ENCODE measurements at regions not wholly inside any gene's neighbourhood (a gene's known extent, or its start where the extent isn't known, plus 50 kb on each side); places are given as distances from the start of the nearest gene placed in this dataset.

DNA sequence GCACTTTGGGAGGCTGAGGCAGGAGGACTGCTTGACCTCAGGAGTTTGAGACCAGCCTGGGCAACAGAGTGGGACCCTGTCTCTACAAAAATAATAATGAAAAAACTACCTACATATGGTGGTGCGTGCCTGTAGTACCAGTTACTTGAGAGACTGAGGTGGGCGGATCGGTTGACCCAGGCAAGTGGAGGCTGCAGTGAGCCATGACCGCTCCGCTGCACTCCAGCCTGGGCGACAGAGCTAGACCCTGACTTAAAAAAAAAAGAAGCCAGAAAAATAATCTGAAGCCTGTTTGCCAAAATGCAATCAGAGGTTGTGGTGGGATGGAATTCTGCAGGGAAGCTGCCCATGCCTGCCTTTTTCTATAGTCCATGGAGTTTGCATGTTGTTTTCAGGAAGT, 50.4 kb upstream of the GGTA1 start:
- DNase-seq, result no peak

DNA sequence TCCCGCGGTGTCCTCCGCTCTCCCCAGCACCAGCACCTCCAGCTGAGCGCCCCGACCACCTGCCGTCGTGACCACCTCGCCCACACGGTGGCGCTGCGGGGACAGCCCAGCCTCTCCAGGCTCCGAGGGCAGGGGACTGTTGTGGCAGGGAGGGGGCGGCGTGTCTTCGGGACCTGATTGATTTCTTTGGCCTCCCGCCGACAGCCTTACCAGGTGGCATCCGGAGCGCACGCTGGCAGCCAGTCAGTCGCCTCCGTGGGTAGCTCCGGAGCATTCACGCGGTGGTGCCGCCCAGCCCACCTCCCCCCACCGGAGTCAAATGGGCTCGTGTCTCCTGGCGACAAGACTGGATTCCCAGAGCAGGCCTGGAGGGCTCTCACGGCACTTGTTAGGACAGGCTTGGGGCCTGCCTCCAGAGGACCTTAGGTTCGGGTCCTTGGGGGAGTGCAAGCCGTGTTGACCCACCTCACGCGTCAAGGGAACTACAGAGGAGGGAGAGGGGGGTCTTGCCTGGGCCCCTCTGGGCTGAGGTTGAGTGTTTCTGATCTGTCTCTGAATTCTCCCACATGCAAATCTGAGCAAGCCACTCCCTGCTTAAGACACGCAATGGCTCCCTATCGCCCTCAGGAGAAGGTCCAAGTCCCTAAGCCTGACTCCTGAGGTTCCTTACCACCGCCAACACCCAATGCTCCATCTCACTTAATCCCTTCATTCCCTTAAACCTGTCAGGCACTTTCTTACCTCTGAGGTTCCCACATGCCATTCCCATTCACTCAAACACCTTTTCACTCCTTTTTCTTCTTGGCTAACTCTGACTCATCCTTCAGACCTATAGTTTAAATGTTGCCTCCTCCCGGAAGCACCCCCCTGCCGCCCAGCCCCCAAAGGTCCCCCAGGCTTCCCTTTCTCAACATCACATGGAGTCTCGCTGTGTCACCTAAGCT, 51.2 kb upstream of the GGTA1 start:
- DNase-seq, result peak; percentile 60

DNA sequence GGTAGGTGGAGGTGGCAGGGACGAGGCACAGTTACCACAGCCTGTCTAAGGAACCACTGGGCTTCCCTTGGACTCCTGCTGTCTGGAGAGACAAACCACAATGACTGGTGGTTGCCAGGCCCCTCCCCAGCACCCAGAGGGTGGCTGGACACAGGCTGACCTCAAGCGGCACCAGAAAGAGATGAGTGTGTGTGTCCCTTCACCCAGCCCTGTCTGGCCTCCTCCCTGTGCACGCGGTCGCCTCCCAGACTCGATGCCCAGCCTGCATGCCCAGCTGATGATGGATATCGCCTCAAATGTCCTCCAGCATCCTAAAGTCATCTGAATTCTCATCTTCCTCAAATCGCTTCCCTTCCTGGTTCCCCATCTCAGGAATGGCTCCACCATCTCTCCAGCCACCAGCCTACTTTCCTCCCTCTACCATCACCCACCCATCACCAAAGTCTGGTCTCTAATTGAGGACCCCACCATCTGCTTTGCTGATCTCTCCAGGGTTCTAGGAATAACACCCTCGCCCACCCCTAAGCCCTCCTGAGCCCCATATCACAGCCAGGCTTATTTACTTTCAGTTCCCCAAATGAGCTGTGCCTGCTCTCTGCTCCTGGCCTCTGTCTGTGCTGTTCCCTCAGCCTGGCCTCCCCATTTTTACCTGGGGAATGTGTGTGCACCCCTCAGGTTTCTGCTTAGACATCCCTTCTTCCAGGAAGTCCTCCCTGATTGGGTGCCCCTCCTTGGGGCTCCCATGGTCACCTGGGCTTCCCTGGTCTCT, 52.5 kb upstream of the GGTA1 start:
- DNase-seq, result no peak

DNA sequence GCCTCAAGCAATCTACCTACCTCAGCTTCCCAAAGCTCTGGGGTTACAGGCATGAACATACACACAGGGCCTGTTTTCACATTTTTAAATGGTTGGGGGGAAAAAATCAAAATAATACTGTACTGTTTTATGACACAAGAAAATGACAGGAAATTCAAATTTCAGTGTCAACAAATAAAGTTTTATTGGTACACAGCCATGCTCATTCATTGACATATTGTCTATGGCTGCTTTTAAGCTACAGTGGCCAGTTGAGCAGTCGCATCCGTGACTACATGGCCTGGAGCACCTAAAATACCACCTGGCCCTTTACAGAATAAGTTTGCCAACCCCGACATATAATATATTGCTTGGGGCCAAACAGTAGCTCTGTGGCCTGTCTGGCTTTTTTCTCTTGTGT, 56.4 kb upstream of the GGTA1 start:
- no peak for DNase-seq

DNA sequence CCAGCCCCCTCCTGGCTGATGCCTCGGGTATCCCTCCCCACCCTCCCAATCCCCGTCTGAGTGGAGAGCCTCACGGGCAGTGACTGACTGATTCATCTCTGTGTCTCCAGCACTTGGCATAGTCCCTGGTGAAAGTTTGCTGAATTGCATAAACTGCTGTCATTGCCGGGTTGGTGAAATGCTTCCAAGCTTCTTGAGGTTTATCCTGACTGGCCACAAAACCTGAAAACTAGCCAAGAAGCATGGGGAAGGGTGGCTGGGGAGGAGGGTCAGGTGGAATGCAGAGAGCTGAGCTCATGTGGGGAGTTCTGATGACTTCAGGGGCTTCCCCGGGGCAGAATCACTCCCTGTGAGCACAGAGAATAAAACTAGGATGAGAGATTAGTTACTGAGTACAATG, 56.9 kb upstream of the GGTA1 start:
- DNase-seq, result peak; percentile 99

DNA sequence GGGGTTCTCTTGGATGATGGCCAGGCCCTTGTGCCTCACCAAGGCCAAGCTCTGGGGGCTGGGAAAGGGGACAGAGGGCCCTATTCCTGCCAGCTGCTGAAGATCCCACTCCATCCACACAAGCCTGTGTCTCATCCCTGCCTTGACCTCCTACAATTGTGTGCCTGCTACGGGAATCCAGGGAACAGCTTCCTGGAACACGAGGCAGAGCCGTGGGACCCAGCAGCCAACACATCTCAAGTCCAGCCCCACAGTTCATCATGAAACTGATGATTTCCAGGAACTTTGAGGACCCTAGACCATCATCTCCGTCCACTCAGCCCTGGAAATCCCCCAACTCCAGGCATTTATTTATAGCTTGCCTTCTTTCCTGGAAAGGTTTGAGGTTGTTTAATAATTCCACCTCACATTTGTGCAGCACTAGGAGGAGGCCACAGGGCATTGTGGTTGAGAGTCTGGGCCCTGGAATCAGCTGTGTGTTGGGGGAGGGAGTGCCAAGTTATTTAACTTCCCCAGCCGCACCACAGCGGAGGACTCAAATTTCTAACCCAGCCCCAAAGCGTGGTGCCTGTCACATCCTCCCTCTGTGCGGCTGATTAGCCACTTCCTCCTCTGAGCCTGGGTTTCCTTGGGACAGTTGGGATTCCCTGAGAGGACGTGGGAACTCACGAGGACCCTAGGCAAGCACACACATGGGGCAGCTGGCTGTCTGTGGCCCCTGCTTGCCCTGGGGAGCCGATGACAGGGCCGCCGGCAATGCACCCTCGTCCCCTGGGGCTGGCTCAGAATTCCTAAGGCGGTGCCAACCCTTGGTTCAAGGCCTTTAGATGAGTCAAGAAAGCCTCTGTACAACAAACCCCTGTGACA, 58.2 kb upstream of the GGTA1 start:
- peak; percentile 93 for DNase-seq

DNA sequence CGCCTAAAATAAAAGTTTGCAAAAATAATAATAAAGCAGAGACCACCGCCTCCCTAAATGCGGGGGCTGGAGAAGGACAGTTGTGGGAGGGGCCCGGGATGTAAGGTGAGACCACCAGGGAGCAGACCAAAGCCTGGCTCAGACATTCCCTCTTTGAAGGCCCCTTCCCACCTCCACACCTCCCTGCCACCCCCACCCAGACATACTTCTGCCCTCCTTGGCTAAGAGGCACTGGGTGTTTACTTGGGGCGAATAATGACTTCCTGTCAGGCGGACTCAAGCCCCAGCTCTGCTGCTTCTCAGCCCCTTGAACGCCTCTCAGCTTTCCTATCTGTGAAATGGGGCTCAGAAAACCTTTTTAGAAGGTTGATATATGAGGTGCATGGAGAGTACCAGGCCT, 58.8 kb upstream of the GGTA1 start:
- no peak for DNase-seq

DNA sequence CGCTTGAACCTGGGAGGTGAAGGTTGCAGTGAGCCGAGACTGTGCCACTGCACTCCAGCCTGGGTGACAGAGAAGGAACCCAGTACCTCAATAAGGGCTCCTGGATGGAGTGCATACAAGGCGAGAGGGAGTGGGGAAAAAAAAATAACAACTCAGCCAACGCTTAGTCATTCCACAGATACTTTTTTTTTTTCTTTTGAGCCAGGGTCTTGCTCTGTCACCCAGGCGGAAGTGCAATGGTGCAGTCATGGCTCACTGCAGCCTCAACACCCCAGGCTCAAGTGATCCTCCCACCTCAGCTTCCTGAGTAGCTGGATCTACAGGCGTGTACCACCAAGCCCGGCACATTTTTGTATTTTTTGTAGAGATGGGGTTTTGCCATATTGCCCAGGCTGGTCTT, 59.5 kb upstream of the GGTA1 start:
- DNase-seq, result peak; percentile 25

DNA sequence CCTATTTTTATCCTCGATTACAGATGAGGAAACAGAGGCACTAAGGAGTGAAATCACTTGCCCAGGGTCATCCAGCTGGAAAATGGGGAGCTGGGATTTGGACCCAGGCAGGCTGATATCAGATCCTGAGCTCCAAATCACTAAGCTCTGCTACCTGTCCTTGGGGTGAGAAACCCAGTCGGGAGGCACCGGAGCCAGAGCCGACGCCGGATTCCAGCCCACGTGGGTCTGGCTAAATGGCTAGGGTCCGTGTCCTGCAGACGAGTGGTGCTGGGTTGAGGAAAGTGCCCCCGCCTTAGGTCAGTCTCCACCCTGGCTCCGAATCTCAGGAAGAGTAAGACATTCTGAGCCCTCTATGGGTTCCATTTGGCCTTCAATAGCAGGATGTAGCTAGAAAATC, 61.3 kb upstream of the GGTA1 start:
- DNase-seq, result no peak

DNA sequence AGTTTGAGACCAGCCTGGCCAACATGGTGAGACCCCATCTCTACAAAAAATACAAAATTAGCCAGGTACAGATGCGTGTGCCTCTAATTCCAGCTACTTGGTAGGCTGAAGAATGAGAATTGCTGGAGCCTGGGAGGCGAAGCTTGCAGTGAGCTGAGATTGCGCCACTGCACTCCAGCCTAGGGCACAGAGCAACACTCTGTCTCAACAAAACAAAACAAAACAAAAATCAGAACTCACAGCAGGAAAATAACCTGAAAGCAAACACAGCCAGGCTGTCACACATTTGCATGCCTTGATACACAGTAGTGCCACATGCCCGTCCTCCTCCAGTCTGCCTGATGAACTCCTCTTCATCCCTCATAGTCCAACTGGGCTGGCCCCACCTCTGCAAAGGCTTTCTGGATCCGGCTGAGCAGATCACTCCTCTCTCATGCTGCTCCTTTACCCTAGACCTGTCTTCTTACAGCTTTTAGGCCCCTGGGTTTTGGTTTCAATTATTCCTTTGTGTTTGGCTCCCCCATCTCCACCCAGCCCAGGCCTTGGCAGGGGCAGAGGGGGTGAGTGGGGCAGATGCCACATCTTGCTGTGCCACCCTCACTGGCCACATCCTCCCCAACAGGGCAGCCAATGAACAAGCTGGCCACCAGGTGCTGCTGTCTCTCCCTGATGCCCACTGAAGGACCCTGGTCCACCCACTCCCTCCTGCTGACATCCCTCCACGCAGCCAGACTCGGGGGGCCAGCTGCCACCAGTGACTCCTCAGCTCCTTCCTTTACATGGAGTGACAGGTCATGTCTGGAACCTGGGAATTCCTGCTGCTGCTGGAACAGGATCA, 62.0 kb upstream of the GGTA1 start:
- DNase-seq, result no peak

DNA sequence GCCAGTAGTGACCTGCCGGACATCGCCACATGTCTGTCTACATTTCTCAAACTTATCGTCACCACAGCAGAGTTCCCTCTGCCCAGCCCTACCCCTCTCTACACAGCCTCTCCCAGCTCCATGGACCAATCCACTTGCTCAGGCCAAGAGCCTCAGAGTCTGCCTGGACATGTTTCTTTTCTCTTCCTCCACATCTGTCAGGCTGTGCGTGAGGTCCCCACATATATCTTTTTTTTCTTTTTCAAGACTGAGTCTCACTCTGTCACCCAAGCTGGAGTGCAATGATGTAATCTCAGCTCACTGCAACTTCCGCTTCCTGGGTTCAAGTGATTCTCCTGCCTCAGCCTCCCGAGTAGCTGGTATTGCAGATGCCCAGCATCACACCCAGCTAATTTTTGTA, 62.7 kb upstream of the GGTA1 start:
- no peak for DNase-seq

DNA sequence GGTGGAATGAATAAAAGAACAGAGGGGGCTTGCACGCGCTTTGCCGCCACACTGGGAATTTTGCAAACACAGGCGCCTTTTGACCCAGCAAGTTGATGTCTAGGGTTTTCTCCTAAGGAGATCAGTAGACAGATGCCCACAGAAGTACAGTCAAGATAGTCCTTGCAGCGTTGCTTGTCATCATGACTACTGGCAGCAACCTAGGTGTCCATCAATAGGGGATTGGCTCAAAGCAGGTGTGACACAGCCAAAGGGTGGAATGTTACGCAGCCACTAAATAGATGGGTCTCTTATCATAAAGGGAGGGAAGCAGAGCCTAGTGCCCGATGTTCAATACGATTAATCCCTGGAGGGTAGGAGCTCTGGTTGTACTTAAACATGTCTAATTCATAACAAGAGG, 63.8 kb upstream of the GGTA1 start:
- DNase-seq, result no peak

DNA sequence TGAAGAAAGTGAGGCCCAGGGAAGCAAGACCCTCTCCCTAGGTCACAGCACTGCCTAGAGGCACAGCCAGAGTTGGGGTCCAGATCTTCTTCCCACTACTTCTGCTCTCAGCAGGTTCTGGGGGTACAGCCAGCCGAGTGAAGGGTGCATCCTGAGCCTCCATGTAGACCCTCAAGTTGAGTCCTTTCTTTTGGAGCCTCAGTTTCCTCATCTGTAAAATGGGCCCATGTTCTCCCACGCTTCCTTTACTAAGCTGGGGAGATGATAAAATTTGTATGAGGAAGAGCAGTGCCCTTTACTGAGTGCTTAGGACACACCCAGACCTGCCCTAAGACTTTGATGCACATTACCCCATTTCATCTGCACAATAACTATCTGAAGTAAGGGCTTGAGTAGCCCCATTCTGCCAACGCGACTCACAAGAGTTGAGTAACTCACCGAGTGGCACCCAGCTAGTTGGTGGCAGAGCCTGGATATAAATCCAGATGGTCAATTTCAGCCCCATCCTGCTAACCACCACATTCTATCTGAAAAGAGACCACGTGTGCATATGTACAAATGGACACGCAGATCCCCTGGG, 64.3 kb upstream of the GGTA1 start:
- DNase-seq, result no peak

DNA sequence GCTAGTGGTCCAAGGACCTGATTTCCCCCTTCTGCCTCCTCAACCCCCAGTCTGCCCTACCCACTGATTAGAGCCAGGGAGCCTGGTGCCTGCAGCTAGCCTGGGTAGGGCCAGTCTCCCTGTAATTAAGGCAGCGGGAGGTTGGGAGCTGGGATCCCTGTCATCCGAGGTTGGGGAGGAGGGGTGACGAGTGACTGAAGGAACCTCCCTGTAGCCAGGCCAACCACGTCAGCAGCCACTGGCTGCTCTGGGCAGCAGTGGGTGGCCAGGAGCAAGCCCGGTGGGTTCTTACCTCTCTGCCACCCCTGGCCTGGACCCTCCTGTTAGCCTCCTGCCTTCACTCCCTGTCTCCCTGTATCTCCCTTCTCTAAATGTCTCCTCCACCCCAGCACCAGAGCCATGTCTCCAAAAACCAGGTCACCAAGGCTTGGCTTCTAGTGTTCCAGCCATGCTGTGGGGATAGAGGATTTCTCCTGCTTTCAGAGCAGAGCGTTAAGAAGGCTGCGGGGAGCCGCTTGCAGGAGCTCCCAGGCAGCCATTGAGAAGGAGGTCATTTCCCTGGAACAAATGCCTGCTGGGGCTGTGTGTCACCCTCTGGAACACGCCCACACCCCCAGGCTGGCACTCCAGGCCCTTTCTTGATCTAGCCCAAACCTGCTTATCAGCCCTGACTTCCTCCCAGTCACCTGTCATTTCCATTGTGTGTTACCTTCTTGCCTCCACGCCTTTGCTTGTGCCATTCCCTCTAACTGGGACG, 65.0 kb upstream of the GGTA1 start:
- no peak for DNase-seq

DNA sequence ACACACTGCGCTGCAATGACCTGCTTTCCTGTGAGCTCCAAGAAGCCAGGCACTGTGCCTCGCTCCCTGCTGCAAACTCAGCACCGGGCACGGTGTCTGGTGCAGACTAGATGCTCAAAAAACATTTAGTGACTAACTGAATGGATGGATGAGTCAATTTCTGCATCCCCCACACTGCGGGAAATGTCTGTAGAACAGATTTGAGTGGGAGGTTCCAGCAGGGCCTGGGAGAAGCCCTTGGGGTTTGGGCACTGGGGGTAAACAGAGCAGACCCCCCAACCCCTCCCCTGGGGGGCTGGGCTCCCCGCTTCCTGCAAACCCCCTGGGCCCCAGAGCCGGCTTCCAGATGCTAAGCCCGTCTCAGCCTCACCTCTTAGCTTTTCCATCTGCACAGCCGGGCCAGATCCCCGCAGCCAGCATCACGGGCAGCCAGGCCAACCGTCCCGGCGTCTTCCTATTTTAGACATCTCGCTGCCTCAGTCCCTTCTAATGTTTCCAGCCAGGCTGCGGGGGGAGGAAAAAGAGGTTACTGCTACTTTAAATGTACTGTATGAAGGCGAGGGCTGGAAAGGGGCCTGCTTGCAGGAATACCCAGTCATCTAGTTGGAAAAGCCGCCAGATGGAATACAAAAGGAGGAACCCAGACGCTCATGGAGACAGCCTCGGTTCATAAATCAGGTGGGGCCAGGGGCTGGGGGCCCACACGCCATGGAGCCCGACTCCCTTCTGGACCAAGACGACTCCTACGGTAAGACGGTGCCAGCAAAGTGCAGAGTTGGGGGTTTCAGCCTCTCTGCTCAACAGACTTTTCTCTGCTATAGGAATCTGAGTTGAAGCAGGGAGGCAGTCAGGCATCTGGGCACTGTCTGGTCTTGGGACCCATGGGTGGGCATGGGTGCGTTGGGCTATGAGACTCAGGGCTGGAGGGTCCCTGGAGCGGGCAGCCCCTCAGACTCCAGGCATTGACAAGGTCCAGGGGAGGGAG, 67.1 kb upstream of the GGTA1 start:
- DNase-seq, result peak; percentile 79

DNA sequence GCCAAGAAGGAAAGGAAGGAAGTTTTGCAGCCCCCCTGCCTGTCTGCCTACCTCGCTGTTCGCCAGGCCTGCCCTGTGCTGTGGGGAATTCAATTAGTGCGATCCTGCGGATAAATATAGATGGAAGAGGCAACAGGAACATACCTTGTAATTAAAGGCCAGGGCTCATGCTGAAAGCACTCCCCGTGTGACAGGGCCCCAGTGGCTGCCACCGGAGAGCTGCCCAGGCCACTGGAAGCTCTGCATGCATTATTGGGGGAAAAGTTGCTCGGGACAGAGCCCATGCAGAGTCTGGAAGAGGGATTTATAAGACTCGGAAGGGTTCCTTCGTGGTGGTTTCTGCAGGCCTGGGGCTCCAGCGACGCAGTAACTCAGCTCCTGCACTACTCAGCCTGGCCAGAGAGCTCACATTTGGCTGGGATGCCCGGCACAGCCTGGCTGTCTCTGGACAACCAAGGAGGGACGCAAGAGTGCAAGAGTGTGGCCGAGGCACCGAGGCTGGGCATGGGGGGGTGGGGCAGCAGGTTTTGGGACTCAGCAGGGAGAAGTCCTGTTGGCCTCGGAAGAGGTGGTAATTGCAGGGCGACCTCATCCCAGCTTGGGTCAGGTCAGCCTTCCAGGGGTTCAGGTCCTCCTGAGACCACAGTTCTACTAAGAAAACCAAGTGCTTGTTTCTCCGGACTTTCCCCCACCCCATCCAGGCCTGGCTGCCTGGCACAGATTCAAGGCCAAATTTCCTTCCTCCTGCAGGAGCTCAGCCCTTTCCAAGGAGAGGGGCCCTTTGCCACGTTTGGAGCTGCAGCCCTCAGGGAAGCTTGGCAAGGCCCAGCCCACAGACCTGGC, 68.1 kb upstream of the GGTA1 start:
- peak; percentile 22 for DNase-seq

DNA sequence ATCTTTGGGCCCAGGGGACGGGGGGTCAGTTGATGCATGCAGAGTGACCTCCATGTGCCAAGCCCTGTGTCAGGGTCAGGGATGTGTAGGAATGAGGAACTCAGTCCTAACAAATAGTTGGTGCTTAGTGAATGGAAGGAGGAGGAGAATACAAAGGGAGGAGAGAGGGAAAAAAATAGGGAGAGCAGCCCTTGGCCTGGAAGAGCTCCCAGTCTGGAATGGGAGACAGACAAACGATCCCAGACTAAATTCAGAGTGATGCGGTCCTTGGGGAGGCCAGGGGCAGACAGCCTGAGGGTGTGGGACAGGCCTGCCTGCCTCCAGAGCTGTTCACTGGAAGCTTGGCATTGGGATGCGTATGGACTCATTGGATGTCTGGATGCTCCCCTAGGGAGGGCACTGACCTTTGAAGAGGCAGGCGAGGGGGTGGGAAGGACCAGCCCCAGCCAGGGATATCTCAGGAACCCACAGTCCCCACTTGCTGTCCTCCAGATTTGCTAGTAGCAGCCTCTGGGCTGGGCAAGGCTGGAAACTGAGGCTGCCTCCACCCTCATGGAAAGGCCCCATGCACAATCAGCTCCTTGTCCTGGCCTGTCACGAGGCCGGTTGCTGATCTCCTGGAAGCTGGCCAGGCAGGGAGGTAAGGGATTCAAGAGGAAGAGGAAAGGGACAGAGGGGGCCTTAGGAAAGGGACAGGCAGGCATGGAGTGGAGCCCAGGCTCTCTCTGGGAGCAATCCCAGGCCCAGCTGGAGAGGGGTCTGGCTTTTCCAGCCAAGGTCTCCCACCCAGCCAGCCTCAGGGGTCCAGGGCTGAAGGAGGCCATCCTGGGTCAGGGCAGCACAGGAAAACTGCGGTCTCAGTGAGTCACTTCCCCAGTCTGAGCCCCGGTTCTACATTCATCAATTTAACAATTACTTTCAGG, 69.0 kb upstream of the GGTA1 start:
- DNase-seq, result peak; percentile 69

DNA sequence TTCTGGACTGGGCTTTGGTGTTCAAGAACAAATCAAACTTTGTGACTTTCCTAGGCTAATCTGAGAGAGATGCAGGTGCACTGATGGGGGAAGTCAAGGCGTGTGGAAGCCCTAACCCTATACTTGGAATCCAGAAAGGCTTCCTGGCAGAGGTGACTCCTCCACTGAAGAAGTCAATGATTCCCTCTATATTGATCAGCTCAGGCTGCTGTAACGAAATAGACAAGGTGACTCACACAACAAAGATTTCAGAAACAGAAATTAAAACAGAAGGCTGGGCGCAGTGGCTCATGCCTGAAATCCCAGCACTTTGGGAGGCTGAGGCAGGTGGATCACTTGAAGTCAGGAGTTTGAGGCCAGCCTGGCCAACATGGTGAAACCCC, 69.6 kb upstream of the GGTA1 start:
- no peak for DNase-seq
